ENCODE measurements at regions not wholly inside any gene's neighbourhood (a gene's known extent, or its start where the extent isn't known, plus 50 kb on each side); places are given as distances from the start of the nearest gene placed in this dataset.
"Not testable (repeated sequence)": the region's sequence is repeated elsewhere in the genome, so short reads cannot be mapped to it uniquely, and the experiment has no call there.

- no peak for DNase-seq (ENCODE audit: low read depth in 2 of 2)
These were observed 132.9 kb upstream of the CHD1 start for GRCh38 chr5:99061711-99062110.

GRCh38 chr5:99061299-99061698 lies 132.5 kb upstream of the CHD1 start:
- no peak for DNase-seq (ENCODE audit: low read depth in 2 of 2)

- DNase-seq (ENCODE audit: low read depth in 2 of 2) = peak; percentile 76 to 82
These were observed 131.8 kb upstream of the CHD1 start for GRCh38 chr5:99060306-99061261.

- no peak for DNase-seq (ENCODE audit: low read depth in 2 of 2)
These were observed 130.9 kb upstream of the CHD1 start for GRCh38 chr5:99059685-99060084.

- DNase-seq (ENCODE audit: low read depth in 2 of 2) = no peak
These were observed 129.7 kb upstream of the CHD1 start for GRCh38 chr5:99058466-99058865.

- DNase-seq (ENCODE audit: low read depth in 2 of 2) = no peak
These were observed 126.2 kb upstream of the CHD1 start for GRCh38 chr5:99054972-99055371.

GRCh38 chr5:99045871-99046270 lies 117.1 kb upstream of the CHD1 start:
- no peak for DNase-seq (ENCODE audit: low read depth in 2 of 2)

- DNase-seq (ENCODE audit: low read depth in 2 of 2) = not testable (repeated sequence)
These were observed 114.5 kb upstream of the CHD1 start for GRCh38 chr5:99043257-99043656.

GRCh38 chr5:99037668-99038067 lies 108.9 kb upstream of the CHD1 start:
- no peak for DNase-seq (ENCODE audit: low read depth in 2 of 2)

- no peak for DNase-seq (ENCODE audit: low read depth in 2 of 2)
These were observed 107.1 kb upstream of the CHD1 start for GRCh38 chr5:99035942-99036341.

- no peak for DNase-seq (ENCODE audit: low read depth in 2 of 2)
These were observed 105.5 kb upstream of the CHD1 start for GRCh38 chr5:99034336-99034735.

GRCh38 chr5:99033014-99033900 lies 104.5 kb upstream of the CHD1 start:
- DNase-seq (ENCODE audit: low read depth in 2 of 2) = no peak

- DNase-seq (ENCODE audit: low read depth in 2 of 2) = no peak
These were observed 103.6 kb upstream of the CHD1 start for GRCh38 chr5:99032234-99033013.

GRCh38 chr5:99030906-99031440 lies 102.2 kb upstream of the CHD1 start:
- no peak for DNase-seq (ENCODE audit: low read depth in 2 of 2)

- no peak for DNase-seq (ENCODE audit: low read depth in 2 of 2)
These were observed 100.4 kb upstream of the CHD1 start for GRCh38 chr5:99029172-99029571.

- DNase-seq (ENCODE audit: low read depth in 2 of 2) = not testable (repeated sequence)
These were observed 99.4 kb upstream of the CHD1 start for GRCh38 chr5:99028170-99028569.

- DNase-seq (ENCODE audit: low read depth in 2 of 2) = no peak
These were observed 96.7 kb upstream of the CHD1 start for GRCh38 chr5:99025298-99026045.

GRCh38 chr5:99023330-99023729 lies 94.5 kb upstream of the CHD1 start:
- DNase-seq (ENCODE audit: low read depth in 2 of 2) = no peak

GRCh38 chr5:99022250-99022649 lies 93.4 kb upstream of the CHD1 start:
- DNase-seq (ENCODE audit: low read depth in 2 of 2) = no peak

GRCh38 chr5:99020698-99021048 lies 91.9 kb upstream of the CHD1 start:
- no peak for DNase-seq (ENCODE audit: low read depth in 2 of 2)
